Endothelial cell of umbilical vein (primary cell): ENCODE measurements at regions not wholly inside any gene's neighbourhood (a gene's known extent, or its start where the extent isn't known, plus 50 kb on each side); places are given as distances from the start of the nearest gene placed in this dataset.

ENCODE experiments used
- CTCF ChIP-seq, 2 donors: IDR thresholded peaks; 1 replicate in 1 of 2; 2 replicates in 1 of 2; pipeline ENCODE4 v1.5.1; 2011; ENCODE audit warnings: low read length in 2 of 2, mild to moderate bottlenecking in 2 of 2, moderate library complexity in 2 of 2, control low read depth in 1 of 2, inconsistent platforms in 1 of 2, low read depth in 1 of 2; ENCODE audit not compliant: insufficient read depth in 1 of 2; ENCODE audit errors: extremely low read depth in 1 of 2
- EZH2 ChIP-seq: IDR thresholded peaks from 2 replicates; pipeline ENCODE4 v1.6.1; 2012; ENCODE audit warnings: borderline replicate concordance, low read depth, mild to moderate bottlenecking, moderate library complexity, low read length, inconsistent platforms; ENCODE audit not compliant: severe bottlenecking
- GATA2 ChIP-seq: IDR thresholded peaks from 2 replicates; pipeline ENCODE4 v1.7.0; 2011; ENCODE audit warnings: low read depth, mild to moderate bottlenecking, moderate library complexity, mixed read lengths, low read length; ENCODE audit not compliant: insufficient read length, insufficient read depth
- JUN ChIP-seq: IDR thresholded peaks from 2 replicates; pipeline ENCODE4 v1.6.1; 2011; ENCODE audit warnings: borderline replicate concordance, low read depth; ENCODE audit not compliant: insufficient read length, insufficient read depth
- MAX ChIP-seq: IDR thresholded peaks from 2 replicates; pipeline ENCODE4 v1.6.1; 2011; ENCODE audit not compliant: insufficient read depth, insufficient read length
- MYC ChIP-seq: IDR thresholded peaks from one replicate; pipeline ENCODE4 v1.6.1; 2011; ENCODE audit warnings: mild to moderate bottlenecking, low read depth, low read length
- POLR2A ChIP-seq: IDR thresholded peaks from 2 replicates; pipeline ENCODE4 v1.6.1; 2012; ENCODE audit warnings: low read depth, mild to moderate bottlenecking, control low read depth, low read length
- POLR2AphosphoS5 ChIP-seq: IDR thresholded peaks from 2 replicates; pipeline ENCODE4 v1.6.1; 2012; ENCODE audit warnings: low read depth, mild to moderate bottlenecking, control low read depth, low read length, moderate library complexity; ENCODE audit not compliant: insufficient read depth

- TF ChIP-seq POLR2AphosphoS5 (no peak), CTCF (IDR thresholded peaks at IDR 0.05; ENCODE audit: extremely low read depth in 1 of 2, insufficient read depth in 1 of 2, low read depth in 1 of 2, low read length in 2 of 2) (no peak), POLR2A (no peak), JUN (no peak), EZH2 (no peak), MAX (no peak), MYC (no peak), GATA2 (no peak)
Measured at GRCh38 chr18:75691483-75691882, 264.0 kb upstream of the SMIM21 start.
